ENCODE measurements at regions not wholly inside any gene's neighbourhood (a gene's known extent, or its start where the extent isn't known, plus 50 kb on each side); places are given as distances from the start of the nearest gene placed in this dataset.

GRCh38 chr5:148952097-148952867 lies 110.6 kb downstream of the SH3TC2 start:
- TF ChIP-seq CTCF (IDR thresholded peaks at IDR 0.05) (no peak), EZH2 (IDR thresholded peaks at IDR 0.05; ENCODE audit: borderline replicate concordance, insufficient read depth, low read depth, low read length, poor library complexity, severe bottlenecking) (no peak)

Measured in B cell (primary cell).